Endothelial cell of umbilical vein (primary cell): ENCODE measurements at regions not wholly inside any gene's neighbourhood (a gene's known extent, or its start where the extent isn't known, plus 50 kb on each side); places are given as distances from the start of the nearest gene placed in this dataset.

ENCODE experiments used
- BruUV-seq: library from RNA; stranded (reverse); fragments of 400-500 nt; replicated peaks from 2 replicates; lab custom pipeline; 2021; lab: Mats Ljungman, UMichigan
- CTCF ChIA-PET: fragments of 300-600, 350-600 bp; sonication (Branson Sonifier 250); formaldehyde crosslinking; loops from one replicate; lab custom pipeline; 2021; ENCODE audit warnings: antibody characterized with exemption, inconsistent platforms; lab: Charles Lee
- POLR2A ChIA-PET: fragments of 300-600, 350-600 bp; sonication (Branson Sonifier 250); formaldehyde crosslinking; loops from one replicate; lab custom pipeline; 2021; ENCODE audit warnings: antibody characterized with exemption, inconsistent platforms; lab: Charles Lee
- DNase-seq: peaks from one replicate; pipeline ENCODE4 v3.0.0-alpha.2; 2011; ENCODE audit warnings: low read depth, low spot score
- FAIRE-seq: peaks from 2 replicates; lab custom pipeline; 2011; peaks lifted over from hg19 to GRCh38; lab: Jason Lieb, UNC
- H2AFZ ChIP-seq: 2 replicates; pipeline ENCODE4 v1.6.0; 2012; ENCODE audit warnings: low read depth, low read length, control low read depth, inconsistent platforms
- H3K27ac ChIP-seq: 2 replicates; pipeline ENCODE4 v1.5.1; 2011; ENCODE audit warnings: low read depth, mild to moderate bottlenecking, control low read depth, low read length, moderate library complexity; ENCODE audit not compliant: insufficient read depth
- H3K27me3 ChIP-seq, 2 experiments: 2 replicates each; pipeline versions ENCODE4 v1.6.0 to v1.6.1; 2011; ENCODE audit warnings: low read length in 2 of 2, mixed read lengths in 1 of 2; ENCODE audit not compliant: control insufficient read depth in 2 of 2, insufficient read depth in 2 of 2
- H3K36me3 ChIP-seq, 2 experiments: 2 replicates in 1 of 2; 3 replicates in 1 of 2; pipeline ENCODE4 v1.5.1; 2011; ENCODE audit warnings: low read length in 2 of 2, mild to moderate bottlenecking in 1 of 2, moderate library complexity in 1 of 2; ENCODE audit not compliant: control insufficient read depth in 2 of 2, insufficient read depth in 2 of 2; ENCODE audit errors: extremely low read depth in 1 of 2
- H3K4me1 ChIP-seq: 3 replicates; pipeline ENCODE4 v1.5.1; 2011; ENCODE audit warnings: mild to moderate bottlenecking, low read length; ENCODE audit not compliant: control insufficient read depth, insufficient read depth; ENCODE audit errors: extremely low read depth
- H3K4me2 ChIP-seq: 2 replicates; pipeline ENCODE4 v1.6.1; 2011; ENCODE audit warnings: low read length, control low read depth, mixed read lengths; ENCODE audit not compliant: insufficient read depth
- H3K4me3 ChIP-seq, 3 experiments: fragments of 200-600 bp in 1 of 3; sonication (generic), shearing (Covaris generic) in 1 of 3; replicated peaks in 1 of 3; 2 replicates each; pipeline ENCODE4 v1.5.1; 2011 to 2016; ENCODE audit warnings: control low read depth in 3 of 3, low read length in 3 of 3, mild to moderate bottlenecking in 2 of 3, inconsistent platforms in 1 of 3, low read depth in 1 of 3, moderate library complexity in 1 of 3; ENCODE audit not compliant: insufficient read depth in 1 of 3
- H3K79me2 ChIP-seq: 2 replicates; pipeline ENCODE4 v1.6.0; 2012; ENCODE audit warnings: low read length, inconsistent platforms; ENCODE audit not compliant: control insufficient read depth, insufficient read depth
- H3K9ac ChIP-seq: replicated peaks from 2 replicates; pipeline ENCODE3; 2011; ENCODE audit warnings: low read length, control low read depth; ENCODE audit not compliant: insufficient read depth; ENCODE audit errors: extremely low read depth
- H3K9me1 ChIP-seq: replicated peaks from 3 replicates; pipeline ENCODE4 v1.6.0; 2011; ENCODE audit warnings: mild to moderate bottlenecking, low read length; ENCODE audit not compliant: control insufficient read depth, insufficient read depth; ENCODE audit errors: extremely low read depth
- H3K9me3 ChIP-seq: replicated peaks from 2 replicates; pipeline ENCODE4 v1.5.1; 2012; ENCODE audit warnings: low read length, inconsistent platforms; ENCODE audit not compliant: control insufficient read depth, insufficient read depth
- H4K20me1 ChIP-seq: replicated peaks from 2 replicates; pipeline ENCODE3; 2011; ENCODE audit warnings: mild to moderate bottlenecking, low read length; ENCODE audit not compliant: control insufficient read depth, insufficient read depth; ENCODE audit errors: extremely low read depth
- CTCF ChIP-seq, 2 donors: IDR thresholded peaks; 1 replicate in 1 of 2; 2 replicates in 1 of 2; pipeline ENCODE4 v1.5.1; 2011; ENCODE audit warnings: low read length in 2 of 2, mild to moderate bottlenecking in 2 of 2, moderate library complexity in 2 of 2, control low read depth in 1 of 2, inconsistent platforms in 1 of 2, low read depth in 1 of 2; ENCODE audit not compliant: insufficient read depth in 1 of 2; ENCODE audit errors: extremely low read depth in 1 of 2
- FOS ChIP-seq: IDR thresholded peaks from 2 replicates; pipeline ENCODE4 v1.6.1; 2011; ENCODE audit warnings: mild to moderate bottlenecking, low read length, moderate library complexity, borderline replicate concordance; ENCODE audit not compliant: insufficient read depth
- JUN ChIP-seq: IDR thresholded peaks from 2 replicates; pipeline ENCODE4 v1.6.1; 2011; ENCODE audit warnings: borderline replicate concordance, low read depth; ENCODE audit not compliant: insufficient read length, insufficient read depth
- POLR2A ChIP-seq: IDR thresholded peaks from 2 replicates; pipeline ENCODE4 v1.6.1; 2012; ENCODE audit warnings: low read depth, mild to moderate bottlenecking, control low read depth, low read length
- POLR2AphosphoS5 ChIP-seq: IDR thresholded peaks from 2 replicates; pipeline ENCODE4 v1.6.1; 2012; ENCODE audit warnings: low read depth, mild to moderate bottlenecking, control low read depth, low read length, moderate library complexity; ENCODE audit not compliant: insufficient read depth
- dilution Hi-C: fragments of 300-500 bp; cut with MboI; formaldehyde crosslinking; loops from one replicate; pipeline ENCODE4 v1.15.0; 2019; ENCODE audit warnings: low sequenced_read_pairs; ENCODE audit not compliant: extremely low pct_ligation_motif_present
- intact Hi-C: fragments of 100-400 bp; cut with micrococcal nuclease; formaldehyde crosslinking; loops from one replicate; pipeline ENCODE4 v1.10.0; 2022
- TF ChIP-seq, protein P1 (sequence below): IDR thresholded peaks from 2 replicates; pipeline ENCODE4 v1.6.1; 2011; ENCODE audit not compliant: insufficient read depth, insufficient read length

GRCh38 chr2:136179602-136179975 lies 61.6 kb upstream of the CXCR4 start:
- no peaks in the 10 kb centered on the region for H3K9me1 ChIP-seq
- no peaks in the 10 kb centered on the region for H3K79me2 ChIP-seq
- H2AFZ ChIP-seq: no peak overlapping the region
- ChIA-PET CTCF (no interaction called here), POLR2A (no interaction called here)
- no TSS peak for BruUV-seq
- no peaks in the 10 kb centered on the region for H3K4me1 ChIP-seq
- no peaks in the 10 kb centered on the region for H4K20me1 ChIP-seq
- no peak overlapping the region for H3K27ac ChIP-seq
- H3K9ac ChIP-seq: no peak overlapping the region
- H3K4me2 ChIP-seq: no peak overlapping the region
- no peaks in the 10 kb centered on the region for H3K9me3 ChIP-seq
- H3K27me3 ChIP-seq: no peaks in the 10 kb centered on the region
- no peak for TF ChIP-seq POLR2AphosphoS5
- TF ChIP-seq FOS: no peak
- TF ChIP-seq CTCF (IDR thresholded peaks at IDR 0.05; ENCODE audit: extremely low read depth in 1 of 2, insufficient read depth in 1 of 2, low read depth in 1 of 2, low read length in 2 of 2): no peak
- no peak for TF ChIP-seq JUN
- TF ChIP-seq, protein P1, sequence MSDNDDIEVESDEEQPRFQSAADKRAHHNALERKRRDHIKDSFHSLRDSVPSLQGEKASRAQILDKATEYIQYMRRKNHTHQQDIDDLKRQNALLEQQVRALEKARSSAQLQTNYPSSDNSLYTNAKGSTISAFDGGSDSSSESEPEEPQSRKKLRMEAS: no peak
- TF ChIP-seq POLR2A: no peak
- intact Hi-C loops: no loop called here
- FAIRE-seq: no peak
- no peak for DNase-seq
- H3K4me3 ChIP-seq: no peak overlapping the region
- H3K36me3 ChIP-seq: no peaks in the 10 kb centered on the region
- dilution Hi-C loops: no loop called here
